Activated naive CD4-positive, alpha-beta T cell treated with anti-CD3 and anti-CD28 coated beads, Interleukin-2, amount 10 ng/mL, durations not matched to agents 7 days and 5 days (primary cell): ENCODE measurements at regions not wholly inside any gene's neighbourhood (a gene's known extent, or its start where the extent isn't known, plus 50 kb on each side); places are given as distances from the start of the nearest gene placed in this dataset.
"Not testable (repeated sequence)": the region's sequence is repeated elsewhere in the genome, so short reads cannot be mapped to it uniquely, and the experiment has no call there.

Experiments used
- CTCF ChIA-PET: fragments of 350-600 bp; sonication (Branson Sonifier 250); formaldehyde crosslinking; loops from one replicate; lab custom pipeline; 2021; ENCODE audit warnings: antibody characterized with exemption; lab: Charles Lee
- DNase-seq: peaks from one replicate; pipeline ENCODE4 v3.0.0-alpha.2; 2020
- H3K27ac Mint-ChIP-seq: one replicate; pipeline ENCODE4 v1.8.0; 2021; ENCODE audit warnings: mild to moderate bottlenecking, moderate library complexity, mixed read lengths
- H3K27me3 Mint-ChIP-seq: one replicate; pipeline ENCODE4 v1.8.0; 2021; ENCODE audit warnings: mild to moderate bottlenecking, mixed read lengths
- H3K36me3 Mint-ChIP-seq: one replicate; pipeline ENCODE4 v1.8.0; 2021; ENCODE audit warnings: mixed read lengths
- H3K4me1 Mint-ChIP-seq: one replicate; pipeline ENCODE4 v1.8.0; 2021; ENCODE audit warnings: mixed read lengths
- H3K4me3 Mint-ChIP-seq: one replicate; pipeline ENCODE4 v1.8.0; 2021; ENCODE audit warnings: mild to moderate bottlenecking, moderate library complexity, mixed read lengths
- H3K9me3 Mint-ChIP-seq: one replicate; pipeline ENCODE4 v1.8.0; 2021; ENCODE audit warnings: mixed read lengths

DNA sequence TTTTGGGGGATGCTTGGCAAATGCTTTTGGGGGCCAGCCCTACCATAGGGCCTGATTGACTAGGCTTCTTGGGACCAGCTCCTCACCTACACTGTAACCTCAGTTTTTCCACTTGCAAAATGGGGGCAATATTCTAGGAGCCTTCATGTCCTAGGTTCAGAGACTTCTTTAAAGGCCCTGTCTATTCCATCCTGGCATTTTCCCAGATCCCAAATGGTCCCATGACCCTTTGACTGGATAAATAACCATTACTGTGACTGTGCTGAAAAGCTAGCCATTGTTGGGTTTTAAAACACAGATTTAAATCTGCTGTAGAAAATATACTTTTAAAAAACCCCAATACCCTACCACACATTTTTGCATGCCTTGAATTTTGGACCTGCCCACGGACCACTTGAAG, 149.8 kb downstream of the EFNB1 start:
- CTCF ChIA-PET, result no interaction called here
- H3K9me3 Mint-ChIP-seq, result no peaks in the 10 kb centered on the region
- H3K36me3 Mint-ChIP-seq, result no peaks in the 10 kb centered on the region
- H3K4me3 Mint-ChIP-seq, result no peak overlapping the region
- no peaks in the 10 kb centered on the region for H3K27me3 Mint-ChIP-seq
- H3K27ac Mint-ChIP-seq, result no peak overlapping the region
- no peaks in the 10 kb centered on the region for H3K4me1 Mint-ChIP-seq
- no peak for DNase-seq

DNA sequence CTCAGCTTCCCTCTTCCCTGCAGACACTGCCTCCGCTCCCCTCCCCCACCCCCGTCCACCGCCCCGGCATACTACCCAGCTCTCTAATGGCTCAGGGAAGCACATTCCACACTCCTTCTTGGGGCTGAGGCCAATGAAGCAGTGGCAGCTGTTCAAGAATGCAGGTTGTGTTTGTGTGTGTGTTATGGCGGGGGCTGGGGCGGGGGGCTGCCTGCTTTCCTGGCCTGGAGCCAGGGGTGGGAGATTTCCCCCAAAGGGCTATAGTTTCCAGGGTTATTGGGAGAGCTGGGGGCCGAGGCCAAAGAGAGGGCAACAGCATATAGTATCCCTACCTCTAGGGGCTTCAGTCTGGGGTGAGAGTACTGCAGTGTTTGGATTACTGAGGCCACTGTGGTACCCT, 149.4 kb downstream of the EFNB1 start:
- CTCF ChIA-PET, result no interaction called here
- H3K27ac Mint-ChIP-seq, result no peak overlapping the region
- no peaks in the 10 kb centered on the region for H3K27me3 Mint-ChIP-seq
- DNase-seq, result no peak
- H3K36me3 Mint-ChIP-seq, result no peaks in the 10 kb centered on the region
- no peaks in the 10 kb centered on the region for H3K4me1 Mint-ChIP-seq
- no peaks in the 10 kb centered on the region for H3K9me3 Mint-ChIP-seq
- no peak overlapping the region for H3K4me3 Mint-ChIP-seq

- H3K27ac Mint-ChIP-seq, result no peak overlapping the region
- CTCF ChIA-PET, result no interaction called here
- peaks cover 5% of the 10 kb centered on the region for H3K27me3 Mint-ChIP-seq
- H3K9me3 Mint-ChIP-seq, result no peaks in the 10 kb centered on the region
- no peak overlapping the region for H3K4me3 Mint-ChIP-seq
- DNase-seq, result no peak
- H3K36me3 Mint-ChIP-seq, result no peaks in the 10 kb centered on the region
- H3K4me1 Mint-ChIP-seq, result no peaks in the 10 kb centered on the region
Measured at GRCh38 chrX:68953331-68953730, 124.5 kb downstream of the EFNB1 start.

GRCh38 chrX:68951942-68952619, 123.3 kb downstream of the EFNB1 start:
- H3K9me3 Mint-ChIP-seq, DNase-seq, H3K4me1 Mint-ChIP-seq, H3K27ac Mint-ChIP-seq, H3K36me3 Mint-ChIP-seq, CTCF ChIA-PET, H3K4me3 Mint-ChIP-seq, H3K27me3 Mint-ChIP-seq: not testable (repeated sequence)

GRCh38 chrX:68950937-68951336, 122.1 kb downstream of the EFNB1 start:
- no peak for DNase-seq
- H3K4me3 Mint-ChIP-seq, result no peak overlapping the region
- CTCF ChIA-PET, result no interaction called here
- H3K27me3 Mint-ChIP-seq, result peaks cover 5% of the 10 kb centered on the region
- H3K9me3 Mint-ChIP-seq, result no peaks in the 10 kb centered on the region
- no peaks in the 10 kb centered on the region for H3K4me1 Mint-ChIP-seq
- H3K27ac Mint-ChIP-seq, result no peak overlapping the region
- no peaks in the 10 kb centered on the region for H3K36me3 Mint-ChIP-seq

DNA sequence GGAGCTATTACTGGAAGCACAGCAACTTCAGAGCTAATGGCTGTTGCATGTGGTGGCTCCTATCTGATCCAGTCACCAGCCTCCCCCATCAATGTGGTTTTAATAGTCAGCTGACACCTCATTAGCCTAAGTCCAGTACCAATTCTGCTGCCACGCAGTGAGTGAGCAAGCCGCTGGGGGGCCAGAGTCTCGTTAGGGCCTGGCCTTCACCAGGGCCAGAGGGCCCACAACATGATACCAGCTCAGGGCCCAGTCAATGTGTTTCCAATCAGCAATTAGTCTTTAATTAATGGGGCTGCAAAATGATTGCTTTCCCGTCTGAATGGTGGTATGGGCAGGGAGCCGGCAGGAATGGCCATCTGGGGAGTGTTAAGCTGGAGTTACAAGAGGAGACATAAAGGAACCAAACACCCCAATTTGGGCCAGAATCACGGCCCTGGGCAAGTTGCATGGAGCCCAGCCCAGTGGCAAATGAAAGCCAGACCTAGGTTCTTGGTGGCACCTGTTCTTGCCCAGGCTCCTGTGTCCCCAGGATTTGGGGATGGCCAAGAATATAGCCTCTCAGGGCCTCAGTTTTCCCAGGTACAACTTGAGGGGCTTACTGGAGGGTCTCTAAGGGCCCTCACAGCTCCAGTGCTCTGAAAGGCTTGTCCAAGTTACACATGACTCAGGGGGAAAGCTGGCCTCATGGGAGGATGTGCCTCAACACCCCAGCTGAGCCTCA, 119.2 kb downstream of the EFNB1 start:
- peaks cover 2% of the 10 kb centered on the region for H3K27me3 Mint-ChIP-seq
- H3K4me1 Mint-ChIP-seq, result no peaks in the 10 kb centered on the region
- no peak overlapping the region for H3K4me3 Mint-ChIP-seq
- no peak overlapping the region for H3K27ac Mint-ChIP-seq
- CTCF ChIA-PET, result no interaction called here
- DNase-seq, result no peak
- no peaks in the 10 kb centered on the region for H3K36me3 Mint-ChIP-seq
- no peaks in the 10 kb centered on the region for H3K9me3 Mint-ChIP-seq

DNA sequence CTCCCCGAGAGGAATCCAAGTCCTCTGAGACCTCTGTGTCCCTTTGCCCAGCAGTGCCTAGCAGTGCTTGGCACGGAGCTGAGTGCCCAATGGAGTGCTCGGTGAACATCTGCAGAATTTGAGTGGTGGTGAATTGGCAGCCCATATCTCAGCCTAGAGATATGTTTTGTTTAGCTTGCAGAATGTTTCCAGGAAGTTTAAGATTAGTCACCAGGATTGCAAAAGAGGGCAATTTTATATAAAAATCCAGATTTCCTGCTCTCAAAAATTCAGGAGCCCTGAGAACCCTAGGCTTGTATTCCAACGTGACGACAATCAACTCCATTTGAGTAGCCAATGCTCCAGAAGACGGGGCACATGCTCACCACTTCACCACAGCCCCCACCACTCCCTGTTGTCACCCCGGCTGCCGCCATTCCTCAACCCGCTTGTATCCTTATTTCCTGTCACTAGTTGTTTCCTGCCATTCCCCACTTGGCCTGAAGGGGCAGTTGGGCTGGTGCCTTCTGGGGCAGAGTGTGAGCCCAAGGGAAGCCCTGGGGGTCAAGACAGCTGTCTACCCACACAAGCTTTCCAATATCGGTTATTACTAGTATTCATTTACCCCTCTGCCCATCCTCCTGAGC, 116.9 kb downstream of the EFNB1 start:
- H3K27me3 Mint-ChIP-seq, result no peaks in the 10 kb centered on the region
- DNase-seq, result no peak
- no peaks in the 10 kb centered on the region for H3K9me3 Mint-ChIP-seq
- H3K27ac Mint-ChIP-seq, result no peak overlapping the region
- no peak overlapping the region for H3K4me3 Mint-ChIP-seq
- no peaks in the 10 kb centered on the region for H3K4me1 Mint-ChIP-seq
- CTCF ChIA-PET, result no interaction called here
- H3K36me3 Mint-ChIP-seq, result no peaks in the 10 kb centered on the region

DNA sequence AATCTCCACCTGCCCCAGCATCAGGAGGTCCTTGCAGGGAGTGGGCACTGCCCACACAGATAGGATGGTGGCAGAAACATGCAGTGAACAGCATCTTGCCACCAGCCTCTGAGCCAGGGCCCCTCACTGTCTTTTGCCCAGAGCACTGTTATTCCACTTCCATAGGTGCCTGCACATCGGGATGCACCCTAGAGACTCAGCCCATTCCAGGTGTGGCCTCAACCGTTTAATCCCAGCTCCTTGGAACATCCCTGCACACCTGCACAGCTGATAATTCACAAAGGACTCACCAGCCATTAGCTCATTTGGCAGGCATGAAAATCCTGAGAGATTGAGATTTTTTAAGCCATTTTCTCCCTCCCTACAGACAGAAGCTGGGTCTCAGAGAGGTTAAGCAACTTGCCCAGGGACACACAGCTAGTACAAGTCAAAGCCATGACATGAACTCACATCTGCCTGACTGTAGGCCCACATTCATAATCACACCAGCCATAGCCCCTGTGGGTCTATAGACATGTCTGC, 116.3 kb downstream of the EFNB1 start:
- Mint-ChIP-seq H3K36me3 (no peaks in the 10 kb centered on the region), H3K4me1 (no peaks in the 10 kb centered on the region), H3K9me3 (no peaks in the 10 kb centered on the region), H3K4me3 (no peak overlapping the region), H3K27me3 (peaks cover 1% of the 10 kb centered on the region), H3K27ac (no peak overlapping the region)
- CTCF ChIA-PET, result no interaction called here
- no peak for DNase-seq

GRCh38 chrX:68944211-68944610, 115.4 kb downstream of the EFNB1 start:
- Mint-ChIP-seq H3K4me3 (no peak overlapping the region), H3K9me3 (no peaks in the 10 kb centered on the region), H3K4me1 (no peaks in the 10 kb centered on the region), H3K27ac (no peak overlapping the region), H3K27me3 (peaks cover 3% of the 10 kb centered on the region), H3K36me3 (no peaks in the 10 kb centered on the region)
- no peak for DNase-seq
- CTCF ChIA-PET, result no interaction called here

DNA sequence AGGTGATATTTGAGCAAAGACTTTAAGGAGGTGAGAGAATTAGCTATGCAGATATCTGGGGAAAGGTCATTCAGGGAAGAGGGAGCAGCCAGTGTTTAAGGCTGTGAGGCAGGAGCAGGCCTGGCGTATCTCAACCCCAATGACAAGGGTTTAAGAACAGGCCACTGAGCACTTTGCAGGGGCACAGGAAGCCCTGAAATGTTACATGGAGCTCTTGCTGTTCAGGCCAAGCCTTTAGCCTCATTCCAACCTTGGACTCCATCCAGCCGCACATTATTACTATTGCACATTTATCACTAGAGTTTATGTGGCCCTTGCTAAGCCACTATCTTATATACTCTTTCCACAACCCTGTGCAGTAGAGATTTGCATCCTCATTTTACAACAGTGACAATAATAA, 114.0 kb downstream of the EFNB1 start:
- Mint-ChIP-seq H3K36me3 (no peaks in the 10 kb centered on the region), H3K9me3 (no peaks in the 10 kb centered on the region), H3K27ac (no peak overlapping the region), H3K4me1 (no peaks in the 10 kb centered on the region), H3K4me3 (no peak overlapping the region), H3K27me3 (peaks cover 3% of the 10 kb centered on the region)
- CTCF ChIA-PET, result no interaction called here
- DNase-seq, result no peak

- no peak overlapping the region for H3K4me3 Mint-ChIP-seq
- no peak overlapping the region for H3K27ac Mint-ChIP-seq
- no peaks in the 10 kb centered on the region for H3K4me1 Mint-ChIP-seq
- no peaks in the 10 kb centered on the region for H3K36me3 Mint-ChIP-seq
- CTCF ChIA-PET, result no interaction called here
- no peak for DNase-seq
- H3K27me3 Mint-ChIP-seq, result peaks cover 3% of the 10 kb centered on the region
- H3K9me3 Mint-ChIP-seq, result no peaks in the 10 kb centered on the region
Measured at GRCh38 chrX:68942104-68942503, 113.3 kb downstream of the EFNB1 start.

DNA sequence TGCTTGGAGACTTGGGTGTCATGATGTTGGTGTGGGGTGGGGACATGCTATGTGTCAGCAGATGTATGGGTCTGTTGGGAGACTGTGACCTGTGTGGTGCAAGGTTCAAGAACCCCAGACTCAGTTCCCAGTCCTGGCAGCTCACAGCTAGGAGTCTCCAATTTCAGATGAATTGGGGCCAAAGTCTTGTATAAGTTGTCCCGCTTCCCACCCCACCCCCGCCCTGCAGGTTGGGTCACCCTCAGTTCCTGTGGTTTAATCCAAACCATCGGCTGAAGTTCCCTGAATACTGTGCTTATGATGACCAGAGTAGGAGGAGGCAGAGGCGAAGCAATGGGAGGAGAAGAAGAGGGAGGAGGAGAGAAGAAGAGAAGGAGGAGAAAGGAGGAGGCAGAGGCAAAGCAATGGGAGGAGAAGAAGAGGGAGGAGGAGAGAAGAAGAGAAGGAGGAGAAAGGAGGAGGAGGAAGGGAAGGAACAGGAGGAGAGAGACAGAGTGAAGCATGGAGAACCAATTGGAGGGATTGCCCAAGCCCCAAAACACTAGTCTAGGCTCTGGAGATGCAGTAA, 112.6 kb downstream of the EFNB1 start:
- H3K9me3 Mint-ChIP-seq, result no peaks in the 10 kb centered on the region
- peaks cover 4% of the 10 kb centered on the region for H3K27me3 Mint-ChIP-seq
- no peaks in the 10 kb centered on the region for H3K4me1 Mint-ChIP-seq
- H3K4me3 Mint-ChIP-seq, result no peak overlapping the region
- DNase-seq, result no peak
- CTCF ChIA-PET, result no interaction called here
- H3K36me3 Mint-ChIP-seq, result no peaks in the 10 kb centered on the region
- H3K27ac Mint-ChIP-seq, result no peak overlapping the region

GRCh38 chrX:68940601-68941000, 111.8 kb downstream of the EFNB1 start:
- Mint-ChIP-seq H3K27me3 (peaks cover 6% of the 10 kb centered on the region), H3K9me3 (no peaks in the 10 kb centered on the region), H3K36me3 (no peaks in the 10 kb centered on the region), H3K27ac (no peak overlapping the region), H3K4me3 (no peak overlapping the region), H3K4me1 (peaks cover under 1% of the 10 kb centered on the region)
- no peak for DNase-seq
- CTCF ChIA-PET, result no interaction called here

DNA sequence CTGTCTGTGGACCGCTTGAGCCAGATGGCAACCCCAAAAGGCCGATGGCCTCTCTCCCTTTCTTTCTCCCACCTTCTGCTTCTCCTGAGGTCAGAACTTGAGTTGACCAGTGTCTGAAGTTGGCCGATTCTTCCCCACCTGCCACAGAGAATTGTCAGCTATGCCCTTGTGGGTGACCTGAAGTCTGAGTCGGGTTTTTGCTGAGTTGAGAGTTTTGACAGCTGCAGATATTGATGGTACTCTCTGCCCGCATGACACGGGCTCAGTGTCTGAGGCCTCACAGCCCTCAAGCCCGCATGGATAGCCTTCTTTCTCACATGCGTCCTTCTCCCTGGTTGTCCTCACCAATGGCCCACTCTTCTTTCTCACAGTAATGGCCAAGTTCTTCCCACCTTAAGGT, 111.0 kb downstream of the EFNB1 start:
- H3K27me3 Mint-ChIP-seq, result peaks cover 6% of the 10 kb centered on the region
- peaks cover 5% of the 10 kb centered on the region for H3K4me1 Mint-ChIP-seq
- no peak for DNase-seq
- CTCF ChIA-PET, result no interaction called here
- no peaks in the 10 kb centered on the region for H3K36me3 Mint-ChIP-seq
- no peaks in the 10 kb centered on the region for H3K9me3 Mint-ChIP-seq
- no peak overlapping the region for H3K4me3 Mint-ChIP-seq
- H3K27ac Mint-ChIP-seq, result no peak overlapping the region
